GM12875 (cell line): ENCODE measurements at regions not wholly inside any gene's neighbourhood (a gene's known extent, or its start where the extent isn't known, plus 50 kb on each side); places are given as distances from the start of the nearest gene placed in this dataset.

ENCODE experiments used
- H3K4me3 ChIP-seq: one replicate; pipeline ENCODE4 v1.5.1; 2011; ENCODE audit warnings: low read depth, low read length, control low read depth
- TF ChIP-seq, protein P1 (sequence below): IDR thresholded peaks from 2 replicates; pipeline ENCODE4 v1.5.1; 2011; ENCODE audit warnings: low read depth, mild to moderate bottlenecking, control low read depth, inconsistent platforms, low read length, moderate library complexity, borderline replicate concordance; ENCODE audit not compliant: insufficient read depth

GRCh38 chr2:8277921-8278571, 403.8 kb upstream of the ID2 start:
- H3K4me3 ChIP-seq = no peak overlapping the region
- TF ChIP-seq, protein P1, sequence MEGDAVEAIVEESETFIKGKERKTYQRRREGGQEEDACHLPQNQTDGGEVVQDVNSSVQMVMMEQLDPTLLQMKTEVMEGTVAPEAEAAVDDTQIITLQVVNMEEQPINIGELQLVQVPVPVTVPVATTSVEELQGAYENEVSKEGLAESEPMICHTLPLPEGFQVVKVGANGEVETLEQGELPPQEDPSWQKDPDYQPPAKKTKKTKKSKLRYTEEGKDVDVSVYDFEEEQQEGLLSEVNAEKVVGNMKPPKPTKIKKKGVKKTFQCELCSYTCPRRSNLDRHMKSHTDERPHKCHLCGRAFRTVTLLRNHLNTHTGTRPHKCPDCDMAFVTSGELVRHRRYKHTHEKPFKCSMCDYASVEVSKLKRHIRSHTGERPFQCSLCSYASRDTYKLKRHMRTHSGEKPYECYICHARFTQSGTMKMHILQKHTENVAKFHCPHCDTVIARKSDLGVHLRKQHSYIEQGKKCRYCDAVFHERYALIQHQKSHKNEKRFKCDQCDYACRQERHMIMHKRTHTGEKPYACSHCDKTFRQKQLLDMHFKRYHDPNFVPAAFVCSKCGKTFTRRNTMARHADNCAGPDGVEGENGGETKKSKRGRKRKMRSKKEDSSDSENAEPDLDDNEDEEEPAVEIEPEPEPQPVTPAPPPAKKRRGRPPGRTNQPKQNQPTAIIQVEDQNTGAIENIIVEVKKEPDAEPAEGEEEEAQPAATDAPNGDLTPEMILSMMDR = no peak

DNA sequence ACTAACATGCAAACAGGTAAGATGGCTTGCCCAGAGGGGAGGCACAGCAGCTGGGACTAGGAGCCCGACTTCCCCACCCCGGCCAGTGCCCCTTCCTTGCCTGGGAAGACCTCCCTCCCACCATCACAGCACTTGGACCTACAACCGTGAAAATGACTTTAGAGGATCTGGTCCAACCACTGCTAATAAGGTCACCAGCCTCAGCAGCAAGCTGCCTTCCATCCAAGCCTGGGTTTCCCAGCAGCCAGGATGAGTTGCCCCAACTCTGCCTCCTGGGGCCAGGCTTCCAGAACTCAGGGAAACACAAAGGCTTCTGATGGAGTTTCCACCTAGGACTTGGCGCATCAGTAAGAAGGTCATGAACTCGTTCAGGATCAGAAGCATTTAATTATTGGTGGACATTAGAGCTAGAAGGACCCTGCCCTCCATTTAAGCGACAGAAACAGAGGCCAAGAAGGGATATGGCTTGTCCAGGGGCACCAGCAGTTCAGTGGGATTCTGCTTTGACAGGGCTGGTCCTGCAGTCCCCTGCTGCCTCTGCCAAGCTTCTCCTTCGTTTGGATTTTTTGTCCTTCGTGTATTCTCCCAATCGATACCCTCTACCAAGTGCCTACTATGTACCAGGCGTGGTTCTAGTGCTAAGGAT, 403.0 kb upstream of the ID2 start:
- no peak overlapping the region for H3K4me3 ChIP-seq
- TF ChIP-seq, protein P1 = no peak

- TF ChIP-seq, protein P1 = no peak
- no peak overlapping the region for H3K4me3 ChIP-seq
These were observed 402.4 kb upstream of the ID2 start for GRCh38 chr2:8279506-8279905.

GRCh38 chr2:8281234-8281633, 400.6 kb upstream of the ID2 start:
- H3K4me3 ChIP-seq = no peak overlapping the region
- TF ChIP-seq, protein P1 = no peak

DNA sequence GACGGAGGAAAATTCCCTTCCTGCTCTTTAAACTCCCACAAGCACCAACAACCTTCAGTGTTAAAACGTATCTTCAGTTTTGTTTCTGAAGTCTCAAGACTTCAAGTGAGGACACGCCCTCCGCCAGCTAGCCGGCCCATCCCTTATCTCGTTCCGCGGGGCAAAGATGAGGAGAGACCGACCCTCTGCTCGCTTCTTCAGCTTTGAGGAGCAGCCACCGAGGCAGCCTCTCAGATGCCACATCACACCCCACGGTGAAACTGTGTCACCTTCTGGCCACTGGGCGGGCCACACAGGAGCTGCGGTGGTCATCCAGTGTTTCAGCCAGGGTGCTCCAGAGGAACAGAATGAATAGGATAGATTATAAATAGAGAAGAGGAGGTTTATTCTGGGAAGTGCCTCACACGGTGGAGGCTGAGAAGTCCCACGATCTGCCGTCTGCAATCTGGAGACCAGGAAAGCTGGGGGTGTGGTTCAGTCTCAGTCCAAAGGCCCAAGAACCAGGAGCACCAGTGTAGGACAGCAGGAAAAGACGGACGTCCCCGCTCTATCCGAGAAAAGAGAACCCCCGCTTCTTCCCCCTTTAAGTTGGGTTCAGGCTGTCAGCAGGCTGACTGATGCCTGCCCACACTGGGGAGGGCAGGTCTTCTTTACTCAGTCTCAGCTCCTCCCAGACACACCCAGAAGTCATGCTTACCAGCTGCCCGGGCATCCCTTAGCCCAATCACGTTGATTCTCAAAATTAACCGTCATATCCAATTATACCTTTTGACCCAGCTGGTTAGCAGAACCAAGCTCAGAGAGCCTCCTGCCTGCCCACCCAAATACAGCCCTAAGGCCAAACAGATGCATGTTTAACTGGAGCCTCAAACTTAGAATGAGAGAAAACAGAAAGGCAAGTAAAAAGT, 399.7 kb upstream of the ID2 start:
- no peak overlapping the region for H3K4me3 ChIP-seq
- TF ChIP-seq, protein P1 = no peak

DNA sequence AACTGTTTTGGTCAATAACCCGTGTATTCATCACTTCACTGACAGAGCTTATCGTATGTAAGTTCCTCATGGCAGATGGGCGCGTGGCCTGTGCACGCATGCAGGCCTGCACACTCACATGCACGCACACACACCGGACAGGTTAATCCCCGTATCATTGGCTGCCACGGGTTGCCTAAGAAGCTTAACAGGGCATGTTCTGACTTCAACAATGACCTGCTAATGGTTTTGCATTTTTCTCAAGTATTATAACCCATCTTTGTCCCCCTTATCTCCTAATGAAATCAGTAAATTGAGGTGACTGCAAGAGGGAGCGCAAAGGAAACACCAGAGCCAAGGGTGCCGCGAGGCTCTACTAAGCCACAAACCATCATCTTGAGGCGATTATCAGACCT, 399.0 kb upstream of the ID2 start:
- TF ChIP-seq, protein P1 = no peak
- no peak overlapping the region for H3K4me3 ChIP-seq
